ENCODE measurements at regions not wholly inside any gene's neighbourhood (a gene's known extent, or its start where the extent isn't known, plus 50 kb on each side); places are given as distances from the start of the nearest gene placed in this dataset.
"Not testable (repeated sequence)": the region's sequence is repeated elsewhere in the genome, so short reads cannot be mapped to it uniquely, and the experiment has no call there.

GRCh38 chr20:11492386-11492785 is 425.3 kb upstream of the BTBD3 start:
- no peak for DNase-seq

GRCh38 chr20:11492846-11493245 is 424.8 kb upstream of the BTBD3 start:
- no peak for DNase-seq

- DNase-seq, result peak; percentile 28
These were observed 421.3 kb upstream of the BTBD3 start for GRCh38 chr20:11496380-11496779.

GRCh38 chr20:11497545-11497944 is 420.1 kb upstream of the BTBD3 start:
- peak; percentile 52 for DNase-seq

GRCh38 chr20:11499101-11499634 is 418.5 kb upstream of the BTBD3 start:
- no peak for DNase-seq

GRCh38 chr20:11502061-11502460 is 415.6 kb upstream of the BTBD3 start:
- DNase-seq, result no peak

GRCh38 chr20:11502671-11503070 is 415.0 kb upstream of the BTBD3 start:
- DNase-seq, result no peak

GRCh38 chr20:11509776-11510175 is 407.9 kb upstream of the BTBD3 start:
- DNase-seq, result no peak

GRCh38 chr20:11511821-11512220 is 405.9 kb upstream of the BTBD3 start:
- no peak for DNase-seq

- not testable (repeated sequence) for DNase-seq
These were observed 404.4 kb upstream of the BTBD3 start for GRCh38 chr20:11513241-11513745.

- DNase-seq, result no peak
These were observed 401.2 kb upstream of the BTBD3 start for GRCh38 chr20:11516448-11516847.

- no peak for DNase-seq
These were observed 397.1 kb upstream of the BTBD3 start for GRCh38 chr20:11520596-11520995.

- DNase-seq, result no peak
These were observed 396.0 kb upstream of the BTBD3 start for GRCh38 chr20:11521476-11522365.

GRCh38 chr20:11522366-11522741 is 395.3 kb upstream of the BTBD3 start:
- DNase-seq, result no peak

- DNase-seq, result no peak
These were observed 388.6 kb upstream of the BTBD3 start for GRCh38 chr20:11529047-11529446.

- no peak for DNase-seq
These were observed 380.7 kb upstream of the BTBD3 start for GRCh38 chr20:11537032-11537431.

- no peak for DNase-seq
These were observed 378.2 kb upstream of the BTBD3 start for GRCh38 chr20:11539450-11539849.

- no peak for DNase-seq
These were observed 377.1 kb upstream of the BTBD3 start for GRCh38 chr20:11540558-11540957.

GRCh38 chr20:11542645-11543044 is 375.0 kb upstream of the BTBD3 start:
- no peak for DNase-seq

- peak; percentile 93 for DNase-seq
These were observed 373.5 kb upstream of the BTBD3 start for GRCh38 chr20:11544029-11544678.

GRCh38 chr20:11546939-11547338 is 370.8 kb upstream of the BTBD3 start:
- no peak for DNase-seq

- DNase-seq, result no peak
These were observed 368.3 kb upstream of the BTBD3 start for GRCh38 chr20:11549172-11550103.

Data from eye (tissue), 1 donor.